KMS-11 (cell line): ENCODE measurements at regions not wholly inside any gene's neighbourhood (a gene's known extent, or its start where the extent isn't known, plus 50 kb on each side); places are given as distances from the start of the nearest gene placed in this dataset.
"Not testable (repeated sequence)": the region's sequence is repeated elsewhere in the genome, so short reads cannot be mapped to it uniquely, and the experiment has no call there.

ENCODE experiments used
- H2AFZ ChIP-seq: fragments of 200-600 bp; sonication (generic); 2 replicates; pipeline ENCODE4 v1.6.1; 2016; ENCODE audit warnings: antibody characterized with exemption, mixed run types, low read depth
- H3K27ac ChIP-seq: fragments of 200-600 bp; sonication (generic); 2 replicates; pipeline ENCODE4 v1.6.1; 2016; ENCODE audit warnings: mild to moderate bottlenecking, mixed run types
- H3K27me3 ChIP-seq: fragments of 200-600 bp; sonication (generic); 2 replicates; pipeline ENCODE4 v1.6.1; 2017; ENCODE audit warnings: mild to moderate bottlenecking, low read depth, mixed run types, moderate library complexity; ENCODE audit not compliant: insufficient read depth
- H3K36me3 ChIP-seq: fragments of 200-600 bp; sonication (generic); 2 replicates; pipeline ENCODE4 v1.6.1; 2017; ENCODE audit warnings: mild to moderate bottlenecking, mixed run types; ENCODE audit not compliant: insufficient read depth
- H3K4me1 ChIP-seq: fragments of 200-600 bp; sonication (generic); 2 replicates; pipeline ENCODE4 v1.6.1; 2016; ENCODE audit warnings: mild to moderate bottlenecking, low read depth, mixed run types; ENCODE audit not compliant: poor library complexity, severe bottlenecking
- H3K4me2 ChIP-seq: fragments of 200-600 bp; sonication (generic); 2 replicates; pipeline ENCODE4 v1.7.0; 2016; ENCODE audit warnings: mild to moderate bottlenecking, mixed run types
- H3K4me3 ChIP-seq: fragments of 200-600 bp; sonication (generic); IDR thresholded peaks from 2 replicates; pipeline ENCODE4 v1.6.1; 2017; ENCODE audit warnings: low read depth, low read length, mixed read lengths; ENCODE audit not compliant: insufficient read depth
- H3K79me2 ChIP-seq: fragments of 200-600 bp; sonication (generic); 2 replicates; pipeline ENCODE4 v1.6.1; 2016; ENCODE audit warnings: low read depth, mixed run types; ENCODE audit not compliant: insufficient read depth
- H3K9ac ChIP-seq: fragments of 200-600 bp; sonication (generic); 2 replicates; pipeline ENCODE4 v1.6.1; 2016; ENCODE audit warnings: mild to moderate bottlenecking, mixed run types
- H4K20me1 ChIP-seq: fragments of 200-600 bp; sonication (generic); 2 replicates; pipeline ENCODE4 v1.6.1; 2016; ENCODE audit warnings: mild to moderate bottlenecking, mixed run types; ENCODE audit not compliant: insufficient read depth
- TF ChIP-seq, protein P1 (sequence below): fragments of 200-600 bp; sonication (generic); conservative IDR thresholded peaks from 2 replicates; pipeline ENCODE4 v1.6.1; 2017; ENCODE audit warnings: low read depth, mild to moderate bottlenecking, antibody characterized with exemption, low read length, moderate library complexity, mixed read lengths

DNA sequence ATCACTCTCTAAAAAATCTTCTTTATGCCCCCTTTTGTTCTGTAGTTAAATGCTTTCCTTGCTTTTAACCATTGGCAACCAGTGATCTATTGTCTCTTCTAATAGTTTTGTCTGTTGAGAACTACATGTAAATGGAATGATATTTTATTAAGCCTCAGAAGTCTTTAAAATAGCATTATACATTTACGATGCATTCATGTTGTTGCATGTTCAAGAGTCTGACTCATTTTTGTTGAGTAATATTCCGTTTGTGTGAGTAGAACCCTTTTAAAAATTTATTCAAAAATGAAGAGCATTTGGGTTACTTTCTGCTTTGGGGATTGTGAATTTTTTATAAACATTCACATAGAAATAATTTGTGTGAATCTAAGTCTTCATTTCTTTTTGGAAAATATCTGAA is 1352.9 kb downstream of the NCAM2 start:
- H3K4me2 ChIP-seq: no peak overlapping the region
- H3K27ac ChIP-seq: no peak overlapping the region
- no peaks in the 10 kb centered on the region for H4K20me1 ChIP-seq
- no peak overlapping the region for H3K9ac ChIP-seq
- H3K79me2 ChIP-seq: no peaks in the 10 kb centered on the region
- H2AFZ ChIP-seq: no peak overlapping the region
- TF ChIP-seq, protein P1, sequence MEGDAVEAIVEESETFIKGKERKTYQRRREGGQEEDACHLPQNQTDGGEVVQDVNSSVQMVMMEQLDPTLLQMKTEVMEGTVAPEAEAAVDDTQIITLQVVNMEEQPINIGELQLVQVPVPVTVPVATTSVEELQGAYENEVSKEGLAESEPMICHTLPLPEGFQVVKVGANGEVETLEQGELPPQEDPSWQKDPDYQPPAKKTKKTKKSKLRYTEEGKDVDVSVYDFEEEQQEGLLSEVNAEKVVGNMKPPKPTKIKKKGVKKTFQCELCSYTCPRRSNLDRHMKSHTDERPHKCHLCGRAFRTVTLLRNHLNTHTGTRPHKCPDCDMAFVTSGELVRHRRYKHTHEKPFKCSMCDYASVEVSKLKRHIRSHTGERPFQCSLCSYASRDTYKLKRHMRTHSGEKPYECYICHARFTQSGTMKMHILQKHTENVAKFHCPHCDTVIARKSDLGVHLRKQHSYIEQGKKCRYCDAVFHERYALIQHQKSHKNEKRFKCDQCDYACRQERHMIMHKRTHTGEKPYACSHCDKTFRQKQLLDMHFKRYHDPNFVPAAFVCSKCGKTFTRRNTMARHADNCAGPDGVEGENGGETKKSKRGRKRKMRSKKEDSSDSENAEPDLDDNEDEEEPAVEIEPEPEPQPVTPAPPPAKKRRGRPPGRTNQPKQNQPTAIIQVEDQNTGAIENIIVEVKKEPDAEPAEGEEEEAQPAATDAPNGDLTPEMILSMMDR: no peak
- no peaks in the 10 kb centered on the region for H3K36me3 ChIP-seq
- H3K4me3 ChIP-seq: no peak overlapping the region
- H3K27me3 ChIP-seq: no peaks in the 10 kb centered on the region
- no peaks in the 10 kb centered on the region for H3K4me1 ChIP-seq

DNA sequence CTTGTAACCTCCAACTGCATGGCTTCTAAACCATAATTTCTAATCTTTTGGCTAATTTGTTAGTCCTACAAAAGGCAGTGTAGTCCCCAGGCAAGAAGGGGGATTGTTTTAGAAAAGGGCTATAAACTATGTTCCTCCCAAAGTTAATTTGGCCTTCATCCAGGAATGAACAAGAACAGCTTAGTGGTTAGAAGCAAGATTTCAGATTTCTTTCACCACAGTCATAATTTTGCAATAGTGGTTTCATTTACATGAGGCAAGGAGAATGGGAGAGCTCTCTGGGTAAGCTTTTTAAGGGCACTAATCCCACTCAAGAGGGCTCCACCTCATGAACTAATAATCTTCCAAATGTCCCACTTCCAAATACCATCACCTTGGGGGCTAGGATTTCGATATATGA is 1353.9 kb downstream of the NCAM2 start:
- H3K4me3 ChIP-seq: no peak overlapping the region
- H3K79me2 ChIP-seq: no peaks in the 10 kb centered on the region
- TF ChIP-seq, protein P1: no peak
- no peaks in the 10 kb centered on the region for H4K20me1 ChIP-seq
- no peak overlapping the region for H3K4me2 ChIP-seq
- H3K27me3 ChIP-seq: no peaks in the 10 kb centered on the region
- no peak overlapping the region for H3K9ac ChIP-seq
- no peaks in the 10 kb centered on the region for H3K36me3 ChIP-seq
- no peak overlapping the region for H2AFZ ChIP-seq
- H3K4me1 ChIP-seq: no peaks in the 10 kb centered on the region
- no peak overlapping the region for H3K27ac ChIP-seq

DNA sequence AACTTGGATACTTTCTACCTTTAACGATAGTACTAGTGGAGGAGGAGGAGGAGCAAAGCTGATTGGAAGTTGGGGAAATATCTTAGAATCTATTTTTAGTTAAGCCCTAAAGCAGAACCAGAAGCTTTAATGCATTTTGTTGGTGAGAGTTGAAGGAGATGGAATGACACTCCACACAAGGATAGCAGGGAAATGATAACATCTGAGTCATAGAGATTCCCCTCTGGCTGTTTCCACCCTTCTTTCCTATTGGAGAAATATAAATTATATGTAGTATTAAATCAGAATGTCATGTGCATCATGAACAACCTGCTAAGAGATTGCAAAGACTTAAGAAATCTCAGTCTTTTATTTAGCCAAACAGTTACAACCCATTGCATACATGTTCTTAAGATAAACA is 1357.7 kb downstream of the NCAM2 start:
- H3K4me1 ChIP-seq: no peaks in the 10 kb centered on the region
- H3K36me3 ChIP-seq: no peaks in the 10 kb centered on the region
- TF ChIP-seq, protein P1: no peak
- H3K4me3 ChIP-seq: no peak overlapping the region
- H3K4me2 ChIP-seq: no peak overlapping the region
- H2AFZ ChIP-seq: no peak overlapping the region
- H3K9ac ChIP-seq: no peak overlapping the region
- no peaks in the 10 kb centered on the region for H4K20me1 ChIP-seq
- no peaks in the 10 kb centered on the region for H3K79me2 ChIP-seq
- H3K27me3 ChIP-seq: no peaks in the 10 kb centered on the region
- no peak overlapping the region for H3K27ac ChIP-seq

DNA sequence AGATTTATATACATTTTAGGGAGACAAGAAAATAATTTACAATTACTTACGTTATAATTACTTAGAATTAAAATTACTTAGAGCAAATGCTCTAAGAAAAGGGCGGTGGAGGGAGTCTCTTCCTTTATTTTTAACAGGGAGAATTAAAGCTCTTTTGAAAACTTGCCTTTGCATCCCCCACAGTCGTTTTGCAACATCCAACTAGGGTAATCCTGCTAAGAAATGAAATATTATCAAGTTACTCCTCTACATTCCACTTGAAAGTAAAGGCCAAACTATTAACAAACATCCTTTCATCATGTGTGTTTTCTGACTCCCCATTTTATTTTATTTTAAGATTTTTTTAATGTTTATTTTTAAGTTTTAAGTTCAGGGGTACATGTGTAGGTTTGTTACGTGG is 1358.5 kb downstream of the NCAM2 start:
- H3K4me3 ChIP-seq: no peak overlapping the region
- H4K20me1 ChIP-seq: no peaks in the 10 kb centered on the region
- no peaks in the 10 kb centered on the region for H3K27me3 ChIP-seq
- H3K27ac ChIP-seq: no peak overlapping the region
- H2AFZ ChIP-seq: no peak overlapping the region
- no peaks in the 10 kb centered on the region for H3K36me3 ChIP-seq
- H3K9ac ChIP-seq: no peak overlapping the region
- TF ChIP-seq, protein P1: no peak
- H3K4me2 ChIP-seq: no peak overlapping the region
- no peaks in the 10 kb centered on the region for H3K79me2 ChIP-seq
- no peaks in the 10 kb centered on the region for H3K4me1 ChIP-seq

DNA sequence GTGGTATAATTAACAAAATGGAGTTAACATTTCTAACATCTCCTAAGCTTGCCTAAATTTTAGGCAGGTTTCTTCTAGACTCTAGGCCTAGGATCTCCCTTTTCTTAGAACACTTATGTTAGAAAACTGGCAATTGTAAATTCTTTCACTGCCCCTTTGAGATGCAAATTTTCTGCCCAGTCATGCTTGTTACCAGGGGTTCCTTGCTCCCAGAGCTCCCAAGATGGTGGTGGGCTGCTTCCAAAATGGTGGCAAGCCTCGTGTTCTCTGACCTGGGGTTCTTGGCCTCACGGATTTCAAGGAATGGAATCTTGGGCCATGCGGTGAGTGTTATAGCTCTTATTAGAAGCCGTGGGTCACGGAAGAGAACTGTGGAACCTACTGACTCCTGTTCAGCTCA is 1361.4 kb downstream of the NCAM2 start:
- not testable (repeated sequence) for H4K20me1 ChIP-seq, H3K4me2 ChIP-seq, H3K79me2 ChIP-seq, H3K9ac ChIP-seq, H3K36me3 ChIP-seq, H3K4me3 ChIP-seq, H3K4me1 ChIP-seq, H2AFZ ChIP-seq, H3K27ac ChIP-seq, H3K27me3 ChIP-seq
